ENCODE measurements at regions not wholly inside any gene's neighbourhood (a gene's known extent, or its start where the extent isn't known, plus 50 kb on each side); places are given as distances from the start of the nearest gene placed in this dataset.

- DNase-seq (ENCODE audit: low read depth in 4 of 4, low spot score in 1 of 4) = no peak
These were observed 1242.0 kb downstream of the MAT2B start for GRCh38 chr5:164747371-164747770.

GRCh38 chr5:164748861-164749260 is 1243.4 kb downstream of the MAT2B start:
- no peak for DNase-seq (ENCODE audit: low read depth in 4 of 4, low spot score in 1 of 4)

- no peak for DNase-seq (ENCODE audit: low read depth in 4 of 4, low spot score in 1 of 4)
These were observed 1248.0 kb downstream of the MAT2B start for GRCh38 chr5:164753434-164753833.

GRCh38 chr5:164763206-164763605 is 1257.8 kb downstream of the MAT2B start:
- no peak for DNase-seq (ENCODE audit: low read depth in 4 of 4, low spot score in 1 of 4)

- no peak for DNase-seq (ENCODE audit: low read depth in 4 of 4, low spot score in 1 of 4)
These were observed 1266.7 kb downstream of the MAT2B start for GRCh38 chr5:164772122-164772521.

GRCh38 chr5:164784230-164784629 is 1278.8 kb downstream of the MAT2B start:
- no peak for DNase-seq (ENCODE audit: low read depth in 4 of 4, low spot score in 1 of 4)

- DNase-seq (ENCODE audit: low read depth in 4 of 4, low spot score in 1 of 4) = no peak
These were observed 1292.7 kb downstream of the MAT2B start for GRCh38 chr5:164798110-164798509.

GRCh38 chr5:164799391-164799790 is 1294.0 kb downstream of the MAT2B start:
- no peak for DNase-seq (ENCODE audit: low read depth in 4 of 4, low spot score in 1 of 4)

GRCh38 chr5:164801910-164802309 is 1296.5 kb downstream of the MAT2B start:
- no peak for DNase-seq (ENCODE audit: low read depth in 4 of 4, low spot score in 1 of 4)

GRCh38 chr5:164809821-164810220 is 1304.4 kb downstream of the MAT2B start:
- no peak for DNase-seq (ENCODE audit: low read depth in 4 of 4, low spot score in 1 of 4)

- DNase-seq (ENCODE audit: low read depth in 4 of 4, low spot score in 1 of 4) = no peak
These were observed 1313.0 kb downstream of the MAT2B start for GRCh38 chr5:164818445-164818844.

- no peak for DNase-seq (ENCODE audit: low read depth in 4 of 4, low spot score in 1 of 4)
These were observed 1319.3 kb downstream of the MAT2B start for GRCh38 chr5:164824671-164825070.

GRCh38 chr5:164832516-164832915 is 1327.1 kb downstream of the MAT2B start:
- DNase-seq (ENCODE audit: low read depth in 4 of 4, low spot score in 1 of 4) = no peak

- no peak for DNase-seq (ENCODE audit: low read depth in 4 of 4, low spot score in 1 of 4)
These were observed 1338.9 kb downstream of the MAT2B start for GRCh38 chr5:164844348-164844747.

- no peak for DNase-seq (ENCODE audit: low read depth in 4 of 4, low spot score in 1 of 4)
These were observed 1355.5 kb downstream of the MAT2B start for GRCh38 chr5:164860896-164861295.

- no peak for DNase-seq (ENCODE audit: low read depth in 4 of 4, low spot score in 1 of 4)
These were observed 1356.2 kb downstream of the MAT2B start for GRCh38 chr5:164861610-164862009.

- DNase-seq (ENCODE audit: low read depth in 4 of 4, low spot score in 1 of 4) = no peak
These were observed 1363.3 kb downstream of the MAT2B start for GRCh38 chr5:164868761-164869160.

GRCh38 chr5:164869325-164869724 is 1363.9 kb downstream of the MAT2B start:
- no peak for DNase-seq (ENCODE audit: low read depth in 4 of 4, low spot score in 1 of 4)

GRCh38 chr5:164876793-164877192 is 1371.4 kb downstream of the MAT2B start:
- DNase-seq (ENCODE audit: low read depth in 4 of 4, low spot score in 1 of 4) = no peak

- no peak for DNase-seq (ENCODE audit: low read depth in 4 of 4, low spot score in 1 of 4)
These were observed 1376.0 kb downstream of the MAT2B start for GRCh38 chr5:164881442-164881841.

GRCh38 chr5:164885179-164885578 is 1379.8 kb downstream of the MAT2B start:
- DNase-seq (ENCODE audit: low read depth in 4 of 4, low spot score in 1 of 4) = no peak

GRCh38 chr5:164893071-164893470 is 1387.7 kb downstream of the MAT2B start:
- no peak for DNase-seq (ENCODE audit: low read depth in 4 of 4, low spot score in 1 of 4)

GRCh38 chr5:164898705-164899104 is 1393.3 kb downstream of the MAT2B start:
- no peak for DNase-seq (ENCODE audit: low read depth in 4 of 4, low spot score in 1 of 4)

GRCh38 chr5:164909673-164910072 is 1404.3 kb downstream of the MAT2B start:
- no peak for DNase-seq (ENCODE audit: low read depth in 4 of 4, low spot score in 1 of 4)
